Dendritic cell treated with granulocyte-macrophage colony-stimulating factor and Interleukin-4, amounts not matched to agents 40 ng/mL and 50 ng/mL, for 4 days (primary cell): ENCODE measurements at regions not wholly inside any gene's neighbourhood (a gene's known extent, or its start where the extent isn't known, plus 50 kb on each side); places are given as distances from the start of the nearest gene placed in this dataset.

Experiments
- H3K27ac Mint-ChIP-seq: one replicate; pipeline ENCODE4 v1.8.0; 2022; ENCODE audit warnings: mild to moderate bottlenecking, mixed read lengths
- H3K27me3 Mint-ChIP-seq: one replicate; pipeline ENCODE4 v1.8.0; 2022; ENCODE audit warnings: mild to moderate bottlenecking, mixed read lengths
- H3K36me3 Mint-ChIP-seq: one replicate; pipeline ENCODE4 v1.8.0; 2022; ENCODE audit warnings: low read depth, mixed read lengths
- H3K4me1 Mint-ChIP-seq: one replicate; pipeline ENCODE4 v1.8.0; 2022; ENCODE audit warnings: low read depth, mixed read lengths
- H3K4me3 Mint-ChIP-seq: one replicate; pipeline ENCODE4 v1.8.0; 2022; ENCODE audit warnings: mild to moderate bottlenecking, moderate library complexity, mixed read lengths
- H3K9me3 Mint-ChIP-seq: one replicate; pipeline ENCODE4 v1.8.0; 2022; ENCODE audit warnings: mixed read lengths
- intact Hi-C: fragments of 100-400 bp; cut with micrococcal nuclease; formaldehyde crosslinking; loops from one replicate; pipeline ENCODE4 v1.15.0; 2022

DNA sequence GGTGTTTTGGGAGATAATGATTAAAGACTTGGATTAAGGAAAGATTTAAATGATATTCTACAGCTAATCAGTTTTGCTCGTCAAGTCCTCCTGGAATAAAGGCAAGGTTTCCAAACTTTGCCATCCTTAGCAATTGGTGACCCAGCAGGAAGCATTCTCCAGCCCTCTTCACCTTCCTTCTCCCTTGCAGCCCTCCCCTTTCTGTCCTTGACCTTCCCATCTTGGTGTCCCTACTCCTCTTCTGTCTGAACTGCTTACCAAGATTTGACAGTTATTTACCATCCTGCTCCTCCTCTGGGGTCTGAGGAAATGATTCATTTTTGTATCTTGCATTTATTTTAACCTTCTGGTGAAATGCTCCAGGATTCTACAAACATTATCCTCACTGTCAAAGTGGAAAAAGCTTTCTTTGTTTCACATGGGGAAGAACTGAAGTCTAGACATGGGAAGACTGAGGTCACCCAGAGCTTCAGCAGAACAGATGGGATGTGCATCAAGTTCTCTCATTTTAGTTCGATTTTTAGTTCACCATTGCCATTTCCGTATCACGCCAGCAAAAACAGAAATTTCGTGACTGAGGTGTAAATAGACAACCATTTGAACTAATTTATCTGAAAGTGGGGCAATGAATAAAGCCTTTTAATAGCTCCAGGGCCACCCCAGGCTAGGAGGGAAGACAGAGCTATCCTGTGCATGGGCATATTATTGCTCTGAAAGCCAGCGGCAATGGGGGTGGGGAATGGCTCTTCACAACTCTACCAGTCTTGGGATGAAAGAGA is 504.4 kb upstream of the PLXNA2 start:
- no peak overlapping the region for H3K27ac Mint-ChIP-seq
- H3K9me3 Mint-ChIP-seq = no peaks in the 10 kb centered on the region
- no peaks in the 10 kb centered on the region for H3K27me3 Mint-ChIP-seq
- intact Hi-C loops = no loop called here
- no peaks in the 10 kb centered on the region for H3K4me1 Mint-ChIP-seq
- H3K36me3 Mint-ChIP-seq = no peaks in the 10 kb centered on the region
- H3K4me3 Mint-ChIP-seq = no peak overlapping the region

GRCh38 chr1:208756339-208756981 is 512.3 kb upstream of the PLXNA2 start:
- intact Hi-C loops = no loop called here

DNA sequence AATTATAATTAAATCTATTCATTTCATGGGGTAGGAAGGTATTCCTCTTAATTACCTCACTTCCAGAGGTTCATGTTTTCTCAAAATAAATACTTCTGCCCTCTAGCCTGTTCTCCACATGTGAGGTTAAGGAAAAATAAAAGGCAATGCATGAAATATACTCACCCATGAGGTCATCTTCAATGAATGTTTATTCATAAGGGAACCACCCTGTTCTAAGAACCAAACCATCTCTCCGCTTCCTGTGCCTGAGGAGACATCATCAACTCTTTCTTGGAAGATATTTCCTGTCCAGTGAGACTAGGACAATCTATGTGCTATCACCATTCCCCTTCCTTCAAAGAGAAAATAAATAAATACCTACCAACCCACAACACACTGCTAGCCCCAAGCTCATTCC is 513.7 kb upstream of the PLXNA2 start:
- H3K27me3 Mint-ChIP-seq = no peaks in the 10 kb centered on the region
- peaks cover 8% of the 10 kb centered on the region for H3K4me1 Mint-ChIP-seq
- intact Hi-C loops = no loop called here
- H3K4me3 Mint-ChIP-seq = no peak overlapping the region
- no peaks in the 10 kb centered on the region for H3K36me3 Mint-ChIP-seq
- H3K27ac Mint-ChIP-seq = no peak overlapping the region
- H3K9me3 Mint-ChIP-seq = no peaks in the 10 kb centered on the region

More at GRCh38 chr1:208756339-208756981, 512.3 kb upstream of the PLXNA2 start:
- peaks cover 3% of the 10 kb centered on the region for H3K4me1 Mint-ChIP-seq
- H3K36me3 Mint-ChIP-seq = no peaks in the 10 kb centered on the region
- H3K9me3 Mint-ChIP-seq = no peaks in the 10 kb centered on the region
- no peak overlapping the region for H3K27ac Mint-ChIP-seq
- H3K4me3 Mint-ChIP-seq = no peak overlapping the region
- H3K27me3 Mint-ChIP-seq = no peaks in the 10 kb centered on the region

- Mint-ChIP-seq H3K9me3 (no peaks in the 10 kb centered on the region), H3K27me3 (no peaks in the 10 kb centered on the region), H3K4me3 (no peak overlapping the region), H3K4me1 (peaks cover 8% of the 10 kb centered on the region), H3K27ac (no peak overlapping the region), H3K36me3 (no peaks in the 10 kb centered on the region)
- intact Hi-C loops = no loop called here
Measured at GRCh38 chr1:208759255-208759654, 515.1 kb upstream of the PLXNA2 start.

- Mint-ChIP-seq H3K27ac (no peak overlapping the region), H3K36me3 (no peaks in the 10 kb centered on the region), H3K4me1 (peaks cover 8% of the 10 kb centered on the region), H3K4me3 (no peak overlapping the region), H3K9me3 (no peaks in the 10 kb centered on the region), H3K27me3 (no peaks in the 10 kb centered on the region)
- intact Hi-C loops = no loop called here
Measured at GRCh38 chr1:208763971-208764370, 519.8 kb upstream of the PLXNA2 start.

GRCh38 chr1:208766832-208767231 is 522.6 kb upstream of the PLXNA2 start:
- Mint-ChIP-seq H3K36me3 (no peaks in the 10 kb centered on the region), H3K27ac (no peak overlapping the region), H3K9me3 (no peaks in the 10 kb centered on the region), H3K4me3 (no peak overlapping the region), H3K4me1 (peaks cover 2% of the 10 kb centered on the region), H3K27me3 (no peaks in the 10 kb centered on the region)
- intact Hi-C loops = no loop called here

DNA sequence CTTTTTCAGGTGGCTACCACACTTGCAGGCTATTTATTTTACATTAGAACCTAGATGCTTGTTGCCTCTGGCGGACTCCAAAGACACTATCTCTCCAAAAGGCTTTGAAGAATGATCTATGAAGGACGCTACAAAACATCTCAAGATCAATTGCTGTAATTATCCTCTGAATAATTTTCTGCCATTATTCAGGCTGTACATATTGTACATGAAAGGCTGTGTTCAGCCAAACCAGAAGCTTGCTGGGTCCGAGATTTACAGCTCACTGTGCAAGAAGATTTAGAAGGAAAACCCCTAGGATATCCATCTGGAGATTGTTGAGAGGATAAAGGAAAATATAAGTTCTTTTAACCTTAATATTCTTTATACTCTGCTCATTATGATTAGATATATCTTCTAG is 523.6 kb upstream of the PLXNA2 start:
- no peaks in the 10 kb centered on the region for H3K36me3 Mint-ChIP-seq
- H3K27me3 Mint-ChIP-seq = no peaks in the 10 kb centered on the region
- H3K9me3 Mint-ChIP-seq = no peaks in the 10 kb centered on the region
- no peak overlapping the region for H3K27ac Mint-ChIP-seq
- intact Hi-C loops = no loop called here
- H3K4me1 Mint-ChIP-seq = no peaks in the 10 kb centered on the region
- no peak overlapping the region for H3K4me3 Mint-ChIP-seq

DNA sequence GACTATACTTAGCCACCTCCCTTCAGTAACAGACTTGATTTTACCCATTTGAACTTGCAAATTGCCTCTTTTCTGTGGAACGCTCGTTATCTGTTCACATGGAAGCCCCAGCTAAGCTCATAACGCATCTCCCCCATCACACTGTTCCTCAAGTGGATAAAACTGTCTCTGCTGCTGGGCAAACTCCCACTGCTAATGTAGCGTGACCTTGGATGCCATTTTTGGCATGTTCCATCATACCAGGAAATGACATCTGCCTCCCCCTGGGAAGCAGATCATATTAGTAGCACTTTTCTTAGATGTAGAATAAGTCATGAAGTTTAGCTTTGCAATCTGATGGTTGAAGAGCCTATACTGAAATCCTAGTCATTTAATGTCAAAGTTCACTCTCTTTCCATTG is 528.7 kb upstream of the PLXNA2 start:
- H3K9me3 Mint-ChIP-seq = no peaks in the 10 kb centered on the region
- intact Hi-C loops = no loop called here
- no peaks in the 10 kb centered on the region for H3K27me3 Mint-ChIP-seq
- H3K4me1 Mint-ChIP-seq = no peaks in the 10 kb centered on the region
- no peak overlapping the region for H3K27ac Mint-ChIP-seq
- H3K36me3 Mint-ChIP-seq = no peaks in the 10 kb centered on the region
- H3K4me3 Mint-ChIP-seq = no peak overlapping the region

DNA sequence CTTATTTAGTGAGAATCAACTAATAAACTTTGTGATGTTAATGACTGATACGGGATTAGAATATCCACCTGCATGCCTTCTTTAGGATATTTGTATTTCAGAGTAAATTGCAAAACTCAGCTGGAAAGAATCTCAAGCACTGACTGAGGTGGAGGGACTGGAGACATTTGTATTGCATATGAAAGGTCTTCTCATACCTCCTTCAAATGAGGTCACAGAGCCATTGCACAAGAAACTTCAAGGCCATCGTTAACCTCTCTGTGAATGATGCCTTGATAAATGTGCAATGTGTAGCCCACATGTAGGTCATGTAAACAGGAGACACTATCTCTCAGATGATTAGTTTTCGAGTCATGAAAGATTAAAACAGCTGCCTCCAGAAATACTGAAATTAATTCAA is 531.7 kb upstream of the PLXNA2 start:
- no peaks in the 10 kb centered on the region for H3K36me3 Mint-ChIP-seq
- H3K4me1 Mint-ChIP-seq = no peaks in the 10 kb centered on the region
- H3K27me3 Mint-ChIP-seq = no peaks in the 10 kb centered on the region
- no peak overlapping the region for H3K27ac Mint-ChIP-seq
- no peak overlapping the region for H3K4me3 Mint-ChIP-seq
- H3K9me3 Mint-ChIP-seq = no peaks in the 10 kb centered on the region
- intact Hi-C loops = no loop called here

- Mint-ChIP-seq H3K27ac (no peak overlapping the region), H3K27me3 (no peaks in the 10 kb centered on the region), H3K9me3 (no peaks in the 10 kb centered on the region), H3K36me3 (no peaks in the 10 kb centered on the region), H3K4me3 (no peak overlapping the region), H3K4me1 (no peaks in the 10 kb centered on the region)
- intact Hi-C loops = no loop called here
Measured at GRCh38 chr1:208778417-208778816, 534.2 kb upstream of the PLXNA2 start.

DNA sequence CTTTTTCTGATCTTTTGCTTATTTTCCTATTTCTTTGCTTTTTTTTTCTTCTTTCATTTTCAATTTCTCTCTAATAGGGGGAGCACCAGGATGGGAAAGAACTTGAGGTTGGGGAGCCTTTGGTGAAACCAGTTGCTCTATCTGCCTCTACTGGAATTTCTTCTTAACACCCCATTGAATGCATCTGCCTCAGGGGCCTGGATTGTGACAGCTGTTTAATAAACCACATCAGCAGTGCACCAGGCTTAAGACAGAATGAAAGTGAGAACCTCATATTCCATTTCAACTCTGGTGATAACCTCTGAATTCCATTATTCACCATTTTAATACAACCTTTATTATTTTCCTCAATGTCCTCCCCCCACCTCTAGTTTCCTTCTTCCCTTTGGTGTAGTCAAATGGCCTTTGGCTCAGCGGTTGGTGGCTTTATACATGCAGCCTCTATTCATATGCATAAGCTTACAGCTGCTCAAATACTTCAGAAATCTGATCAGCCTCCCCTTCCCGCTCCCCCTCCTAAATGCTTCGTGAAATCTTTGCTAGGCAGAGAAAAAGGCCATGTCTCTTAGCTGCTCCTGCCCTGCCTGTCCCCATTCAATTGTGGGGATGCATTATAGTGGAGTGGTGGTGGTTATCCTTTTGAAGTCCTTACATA is 537.3 kb upstream of the PLXNA2 start:
- H3K4me3 Mint-ChIP-seq = no peak overlapping the region
- H3K27me3 Mint-ChIP-seq = no peaks in the 10 kb centered on the region
- H3K9me3 Mint-ChIP-seq = no peaks in the 10 kb centered on the region
- H3K4me1 Mint-ChIP-seq = no peaks in the 10 kb centered on the region
- H3K36me3 Mint-ChIP-seq = no peaks in the 10 kb centered on the region
- H3K27ac Mint-ChIP-seq = no peak overlapping the region
- intact Hi-C loops = no loop called here

GRCh38 chr1:208782186-208782585 is 538.0 kb upstream of the PLXNA2 start:
- no peak overlapping the region for H3K4me3 Mint-ChIP-seq
- no peaks in the 10 kb centered on the region for H3K27me3 Mint-ChIP-seq
- H3K9me3 Mint-ChIP-seq = no peaks in the 10 kb centered on the region
- H3K36me3 Mint-ChIP-seq = no peaks in the 10 kb centered on the region
- H3K27ac Mint-ChIP-seq = no peak overlapping the region
- intact Hi-C loops = no loop called here
- no peaks in the 10 kb centered on the region for H3K4me1 Mint-ChIP-seq

DNA sequence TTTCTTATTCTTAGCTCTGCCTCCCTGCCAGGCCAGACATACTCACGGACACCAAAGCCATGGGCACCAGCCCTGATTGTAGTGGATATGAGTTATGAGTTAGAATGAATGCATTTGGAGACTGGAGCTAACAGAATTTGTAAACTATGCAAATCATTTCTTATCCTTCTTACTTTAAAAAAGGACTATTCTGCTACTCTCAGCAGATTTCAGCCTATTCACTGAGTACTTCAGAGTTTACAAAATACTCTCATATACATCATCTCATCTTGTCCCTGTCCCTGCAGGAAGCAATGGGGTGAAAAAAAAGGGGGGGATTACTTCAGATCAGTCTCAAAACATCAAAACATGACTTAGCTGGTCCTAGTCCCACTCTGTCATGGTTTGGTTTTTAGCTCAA is 541.4 kb upstream of the PLXNA2 start:
- H3K4me3 Mint-ChIP-seq = no peak overlapping the region
- no peak overlapping the region for H3K27ac Mint-ChIP-seq
- no peaks in the 10 kb centered on the region for H3K27me3 Mint-ChIP-seq
- H3K36me3 Mint-ChIP-seq = no peaks in the 10 kb centered on the region
- H3K4me1 Mint-ChIP-seq = no peaks in the 10 kb centered on the region
- intact Hi-C loops = no loop called here
- H3K9me3 Mint-ChIP-seq = no peaks in the 10 kb centered on the region

- H3K27ac Mint-ChIP-seq = no peak overlapping the region
- no peaks in the 10 kb centered on the region for H3K9me3 Mint-ChIP-seq
- H3K36me3 Mint-ChIP-seq = no peaks in the 10 kb centered on the region
- H3K4me3 Mint-ChIP-seq = no peak overlapping the region
- intact Hi-C loops = no loop called here
- H3K27me3 Mint-ChIP-seq = no peaks in the 10 kb centered on the region
- no peaks in the 10 kb centered on the region for H3K4me1 Mint-ChIP-seq
Measured at GRCh38 chr1:208787219-208787618, 543.0 kb upstream of the PLXNA2 start.
